Left lung (tissue), 4 donors: ENCODE measurements at regions not wholly inside any gene's neighbourhood (a gene's known extent, or its start where the extent isn't known, plus 50 kb on each side); places are given as distances from the start of the nearest gene placed in this dataset.

Experiments used
- ATAC-seq: fragments of 200-7000 bp; cut with Tn5 transposase; one replicate; pipeline ENCODE4 v1.9.1; 2020; ENCODE audit warnings: moderate library complexity
- DNase-seq, 4 donors: peaks; one replicate each; pipeline ENCODE4 v3.0.0-alpha.2; 2013 to 2020
- H3K27ac ChIP-seq, 2 donors: fragments of 200-600 bp; sonication (generic) in 1 of 2; one replicate each; pipeline versions ENCODE4 v1.5.0 to v1.8.0; 2020 to 2021
- H3K27me3 ChIP-seq, 2 donors: fragments of 200-600 bp; sonication (generic) in 1 of 2; one replicate each; pipeline versions ENCODE4 v1.5.0 to v1.8.0; 2020 to 2021
- H3K36me3 ChIP-seq, 2 donors: fragments of 200-600 bp; sonication (generic) in 1 of 2; one replicate each; pipeline versions ENCODE4 v1.5.0 to v1.8.0; 2020 to 2021
- H3K4me1 ChIP-seq, 2 donors: fragments of 200-600 bp; one replicate each; pipeline ENCODE4 v1.8.0; 2021
- H3K4me3 ChIP-seq, 2 donors: fragments of 200-600 bp; sonication (generic) in 1 of 2; one replicate each; pipeline versions ENCODE4 v1.5.0 to v1.8.0; 2020 to 2021; ENCODE audit warnings: mild to moderate bottlenecking in 1 of 2
- H3K9me3 ChIP-seq, 2 donors: fragments of 200-600 bp; sonication (generic) in 1 of 2; one replicate each; pipeline versions ENCODE4 v1.5.0 to v1.8.0; 2020 to 2021
- intact Hi-C, 2 donors: fragments of 100-400 bp; cut with DNase I; formaldehyde crosslinking; loops; one replicate each; pipeline versions ENCODE4 v1.11.2 to v1.14.2; 2022
- TF ChIP-seq, protein P1 (sequence below), 2 donors: fragments of 200-600 bp; sonication (generic) in 1 of 2; IDR thresholded peaks; one replicate each; pipeline versions ENCODE4 v1.5.0 to v1.8.0; 2021; ENCODE audit warnings: antibody characterized with exemption in 2 of 2
- donor health status: DM: no; HTN: yes; CAD: no.
- donor health status: DM: no; HTN: no; CAD: no.

DNA sequence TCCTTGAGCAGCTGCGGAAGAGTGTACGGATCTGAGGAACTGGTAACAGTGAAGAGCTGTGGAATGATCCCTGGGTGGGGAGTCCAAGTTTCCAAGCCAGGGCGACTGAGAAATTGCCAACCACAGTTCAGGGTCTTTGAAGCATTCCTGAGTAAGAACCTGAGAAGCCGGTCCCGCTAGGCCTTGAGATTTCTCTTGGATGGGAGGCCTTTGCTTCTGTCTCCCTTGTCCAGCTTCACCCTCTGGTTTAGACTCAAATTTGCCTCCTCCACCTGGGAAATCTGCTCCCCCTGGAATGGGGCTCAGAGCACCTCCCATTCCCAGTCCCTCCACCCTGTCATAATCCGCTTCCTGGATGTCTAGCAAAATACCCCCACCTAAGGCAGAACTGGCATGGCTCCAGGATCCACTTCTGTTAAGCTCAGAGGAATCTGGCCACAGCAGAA is 127.7 kb upstream of the DLG1 start:
- Histone ChIP-seq H3K27me3 (peaks cover 0 to 12% of the 10 kb centered on the region in 2 donors), H3K36me3 (no peaks in the 10 kb centered on the region), H3K4me3 (no peak overlapping the region), H3K9me3 (no peaks in the 10 kb centered on the region), H3K4me1 (no peaks in the 10 kb centered on the region), H3K27ac (no peak overlapping the region)
- DNase-seq (peak in 1 of 4 donors; percentile 26), ATAC-seq (no peak)
- intact Hi-C loops: no loop called here
- TF ChIP-seq, protein P1, sequence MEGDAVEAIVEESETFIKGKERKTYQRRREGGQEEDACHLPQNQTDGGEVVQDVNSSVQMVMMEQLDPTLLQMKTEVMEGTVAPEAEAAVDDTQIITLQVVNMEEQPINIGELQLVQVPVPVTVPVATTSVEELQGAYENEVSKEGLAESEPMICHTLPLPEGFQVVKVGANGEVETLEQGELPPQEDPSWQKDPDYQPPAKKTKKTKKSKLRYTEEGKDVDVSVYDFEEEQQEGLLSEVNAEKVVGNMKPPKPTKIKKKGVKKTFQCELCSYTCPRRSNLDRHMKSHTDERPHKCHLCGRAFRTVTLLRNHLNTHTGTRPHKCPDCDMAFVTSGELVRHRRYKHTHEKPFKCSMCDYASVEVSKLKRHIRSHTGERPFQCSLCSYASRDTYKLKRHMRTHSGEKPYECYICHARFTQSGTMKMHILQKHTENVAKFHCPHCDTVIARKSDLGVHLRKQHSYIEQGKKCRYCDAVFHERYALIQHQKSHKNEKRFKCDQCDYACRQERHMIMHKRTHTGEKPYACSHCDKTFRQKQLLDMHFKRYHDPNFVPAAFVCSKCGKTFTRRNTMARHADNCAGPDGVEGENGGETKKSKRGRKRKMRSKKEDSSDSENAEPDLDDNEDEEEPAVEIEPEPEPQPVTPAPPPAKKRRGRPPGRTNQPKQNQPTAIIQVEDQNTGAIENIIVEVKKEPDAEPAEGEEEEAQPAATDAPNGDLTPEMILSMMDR (IDR thresholded peaks at IDR 0.05): no peak

DNA sequence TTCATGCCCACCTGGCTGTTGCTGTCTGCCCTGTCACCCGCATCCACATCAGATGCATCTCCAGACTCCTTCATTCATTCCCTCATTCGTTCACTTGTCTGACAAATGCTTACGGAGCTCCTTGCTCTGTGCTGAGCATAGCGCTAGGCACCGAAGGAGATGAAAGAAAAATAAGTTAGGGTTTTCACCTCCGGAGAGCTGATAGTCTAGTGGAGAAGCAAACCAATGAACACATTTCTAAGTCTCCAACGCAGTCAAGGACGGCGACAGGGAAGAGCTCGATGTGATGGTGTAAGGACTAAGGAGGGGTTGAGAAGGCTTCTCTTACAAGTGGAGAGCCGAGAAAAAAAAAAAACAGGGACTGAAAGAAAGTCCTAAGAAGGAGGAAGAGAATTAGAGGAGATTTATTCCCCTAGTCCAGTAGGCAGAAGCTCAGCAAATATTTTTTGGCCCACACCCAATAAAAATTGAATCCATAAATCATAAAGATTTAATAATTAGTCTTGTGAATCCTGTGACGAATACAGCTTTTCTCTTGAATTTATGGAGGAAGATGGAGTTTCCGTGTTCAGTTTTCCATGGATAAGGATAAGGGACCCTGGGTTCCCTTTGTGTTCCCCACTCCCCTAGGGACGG is 127.2 kb upstream of the DLG1 start:
- Histone ChIP-seq H3K4me3 (no peak overlapping the region), H3K27ac (no peak overlapping the region), H3K9me3 (no peaks in the 10 kb centered on the region), H3K4me1 (no peaks in the 10 kb centered on the region), H3K36me3 (no peaks in the 10 kb centered on the region), H3K27me3 (peaks cover 0 to 12% of the 10 kb centered on the region in 2 donors)
- intact Hi-C loops: no loop called here
- no peak for ATAC-seq
- DNase-seq: no peak
- TF ChIP-seq, protein P1 (IDR thresholded peaks at IDR 0.05): no peak

DNA sequence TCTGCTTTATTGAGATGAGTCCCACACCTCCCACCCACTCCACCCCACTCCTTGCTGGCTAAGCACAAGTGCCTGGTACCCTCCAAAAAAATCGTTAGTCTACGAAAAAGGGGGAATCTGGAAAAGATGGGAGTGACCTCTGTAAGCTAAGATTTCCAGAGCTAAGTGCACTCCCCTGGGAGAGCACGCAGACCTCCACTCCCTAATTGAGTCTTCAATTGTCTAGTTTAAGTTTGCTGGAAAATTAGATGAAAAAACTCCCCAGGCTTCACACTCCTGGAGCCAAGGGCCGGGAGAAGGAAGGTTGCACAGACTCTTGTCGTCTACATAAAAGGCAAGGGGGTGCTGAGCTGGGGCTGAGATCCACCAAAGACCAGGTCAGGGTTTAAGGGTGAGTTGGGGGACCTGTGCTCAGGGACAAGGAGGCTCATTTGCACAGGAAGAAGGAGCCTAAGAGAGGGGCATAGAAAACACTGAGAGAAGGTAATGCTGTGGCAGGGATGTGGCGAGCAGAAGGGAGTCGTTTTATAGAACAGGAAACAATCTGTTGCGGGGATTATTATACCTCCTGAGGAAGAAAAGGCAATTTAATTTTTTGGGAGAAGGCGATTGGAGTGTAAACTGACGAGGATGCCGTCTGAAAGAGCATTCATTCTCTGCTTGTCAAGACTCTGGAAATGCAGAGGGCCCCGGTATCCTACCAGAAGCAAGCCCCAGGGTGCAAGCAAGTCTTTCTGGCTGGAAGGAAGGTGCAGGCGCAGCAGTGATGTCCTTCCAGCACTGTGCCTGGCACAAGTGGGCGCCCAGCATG is 126.5 kb upstream of the DLG1 start:
- H3K9me3 ChIP-seq: no peaks in the 10 kb centered on the region
- intact Hi-C loops: no loop called here
- ATAC-seq: no peak
- H3K4me1 ChIP-seq: no peaks in the 10 kb centered on the region
- H3K36me3 ChIP-seq: no peaks in the 10 kb centered on the region
- no peak overlapping the region for H3K27ac ChIP-seq
- no peak overlapping the region for H3K4me3 ChIP-seq
- TF ChIP-seq, protein P1 (IDR thresholded peaks at IDR 0.05): no peak
- H3K27me3 ChIP-seq: peaks cover 0 to 12% of the 10 kb centered on the region in 2 donors
- no peak for DNase-seq

DNA sequence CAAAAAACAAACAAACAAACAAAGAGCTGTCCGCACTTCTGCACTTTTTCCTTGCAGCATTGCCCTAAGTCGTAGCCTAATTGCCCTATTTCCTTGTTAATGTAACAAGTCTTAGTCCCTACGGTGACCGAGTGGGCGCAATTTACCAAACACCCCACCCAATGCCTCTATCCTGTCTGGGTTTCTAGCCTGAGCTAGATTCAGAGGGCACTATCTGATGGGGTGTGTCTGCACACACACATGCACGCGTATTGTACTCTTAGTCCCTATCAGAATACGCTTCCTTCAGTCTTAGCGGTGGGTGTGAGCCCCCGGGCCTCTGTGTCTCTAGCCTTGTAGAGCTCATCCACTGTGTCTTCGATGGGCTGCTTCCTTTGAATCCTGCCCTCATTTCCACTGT is 125.9 kb upstream of the DLG1 start:
- intact Hi-C loops: no loop called here
- ATAC-seq (no peak), DNase-seq (no peak)
- H3K36me3 ChIP-seq: no peaks in the 10 kb centered on the region
- H3K9me3 ChIP-seq: no peaks in the 10 kb centered on the region
- TF ChIP-seq, protein P1 (IDR thresholded peaks at IDR 0.05): no peak
- no peak overlapping the region for H3K27ac ChIP-seq
- H3K4me1 ChIP-seq: no peaks in the 10 kb centered on the region
- peaks cover 0 to 12% of the 10 kb centered on the region in 2 donors for H3K27me3 ChIP-seq
- no peak overlapping the region for H3K4me3 ChIP-seq

DNA sequence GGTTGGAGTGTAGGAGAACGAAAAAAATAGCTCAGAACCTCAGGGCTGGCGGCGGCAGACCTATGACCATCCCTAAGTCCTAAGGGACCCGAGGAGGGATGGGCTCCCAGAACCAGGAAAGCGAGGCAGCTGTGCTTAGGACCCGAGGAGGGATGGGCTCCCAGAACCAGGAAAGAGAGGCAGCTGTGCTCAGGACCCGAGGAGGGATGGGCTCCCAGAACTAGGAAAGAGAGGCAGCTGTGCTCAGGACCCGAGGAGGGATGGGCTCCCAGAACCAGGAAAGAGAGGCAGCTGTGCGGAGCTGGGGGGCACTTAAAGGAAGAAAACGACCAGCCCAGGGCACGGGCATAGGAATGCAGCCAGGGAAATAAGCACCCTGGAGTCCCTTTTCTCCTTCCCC is 125.0 kb upstream of the DLG1 start:
- no peak overlapping the region for H3K27ac ChIP-seq
- ATAC-seq (no peak), DNase-seq (peak in 1 of 4 donors; percentile 19)
- H3K4me3 ChIP-seq: no peak overlapping the region
- no peaks in the 10 kb centered on the region for H3K9me3 ChIP-seq
- no peaks in the 10 kb centered on the region for H3K36me3 ChIP-seq
- peaks cover 0 to 12% of the 10 kb centered on the region in 2 donors for H3K27me3 ChIP-seq
- intact Hi-C loops: no loop called here
- H3K4me1 ChIP-seq: no peaks in the 10 kb centered on the region
- TF ChIP-seq, protein P1 (IDR thresholded peaks at IDR 0.05): no peak
